GM23338 (cell line): ENCODE measurements at regions not wholly inside any gene's neighbourhood (a gene's known extent, or its start where the extent isn't known, plus 50 kb on each side); places are given as distances from the start of the nearest gene placed in this dataset.

Experiments used
- ATAC-seq: fragments of 200-7000 bp; cut with Tn5 transposase; 3 replicates; pipeline ENCODE4 v1.9.1; 2020
- DNase-seq: peaks from one replicate; pipeline ENCODE4 v3.0.0-alpha.2; 2015; ENCODE audit warnings: low spot score
- H2AFZ ChIP-seq: fragments of 200-600 bp; sonication (generic); 2 replicates; pipeline ENCODE4 v1.8.0; 2016; ENCODE audit warnings: antibody characterized with exemption, mild to moderate bottlenecking, moderate library complexity
- H3F3A ChIP-seq: fragments of 200-600 bp; sonication (generic); replicated peaks from 2 replicates; pipeline ENCODE4 v1.8.0; 2017; ENCODE audit warnings: antibody characterized with exemption, mixed run types, low read depth
- H3K27ac ChIP-seq: fragments of 200-600 bp; sonication (generic); 2 replicates; pipeline ENCODE4 v1.6.1; 2016; ENCODE audit warnings: low read depth
- H3K27me3 ChIP-seq: fragments of 200-600 bp; sonication (generic); 2 replicates; pipeline ENCODE4 v1.8.0; 2016; ENCODE audit warnings: mild to moderate bottlenecking, mixed run types, moderate library complexity; ENCODE audit not compliant: insufficient read depth
- H3K36me3 ChIP-seq: fragments of 200-600 bp; sonication (generic); 2 replicates; pipeline ENCODE4 v1.8.0; 2016; ENCODE audit warnings: mild to moderate bottlenecking; ENCODE audit not compliant: insufficient read depth
- H3K4me1 ChIP-seq: fragments of 200-600 bp; sonication (generic); 2 replicates; pipeline ENCODE4 v1.8.0; 2016; ENCODE audit warnings: mild to moderate bottlenecking, moderate library complexity; ENCODE audit not compliant: insufficient read depth
- H3K4me2 ChIP-seq: fragments of 200-600 bp; sonication (generic); 2 replicates; pipeline ENCODE4 v1.7.1; 2017; ENCODE audit warnings: mixed run types
- H3K4me3 ChIP-seq: fragments of 200-600 bp; sonication (generic); 2 replicates; pipeline ENCODE4 v1.6.1; 2016; ENCODE audit warnings: mixed run types
- H3K79me2 ChIP-seq: fragments of 200-600 bp; sonication (generic); replicated peaks from 2 replicates; pipeline ENCODE4 v1.8.0; 2017; ENCODE audit warnings: mild to moderate bottlenecking; ENCODE audit not compliant: insufficient read depth
- H3K9me2 ChIP-seq: fragments of 200-600 bp; sonication (generic); 2 replicates; pipeline ENCODE4 v1.8.0; 2017; ENCODE audit not compliant: insufficient read depth
- H4K20me1 ChIP-seq: fragments of 200-600 bp; sonication (generic); replicated peaks from 2 replicates; pipeline ENCODE4 v1.8.0; 2017; ENCODE audit warnings: mild to moderate bottlenecking; ENCODE audit not compliant: insufficient read depth
- H3K27ac Mint-ChIP-seq: 2 replicates; pipeline ENCODE4 v1.8.0; 2020; ENCODE audit warnings: inconsistent platforms, mild to moderate bottlenecking, moderate library complexity, mixed read lengths
- H3K27me3 Mint-ChIP-seq: 3 replicates; pipeline ENCODE4 v1.8.0; 2022; ENCODE audit warnings: low read depth, mild to moderate bottlenecking, moderate library complexity, mixed read lengths, inconsistent platforms; ENCODE audit not compliant: insufficient read depth, poor library complexity
- H3K36me3 Mint-ChIP-seq: 3 replicates; pipeline ENCODE4 v1.8.0; 2021; ENCODE audit warnings: low read depth, mild to moderate bottlenecking, inconsistent platforms, moderate library complexity, mixed read lengths
- H3K4me1 Mint-ChIP-seq: 3 replicates; pipeline ENCODE4 v1.8.0; 2020; ENCODE audit warnings: mild to moderate bottlenecking, inconsistent platforms, mixed read lengths
- H3K4me3 Mint-ChIP-seq: 3 replicates; pipeline ENCODE4 v1.8.0; 2021; ENCODE audit warnings: moderate library complexity, mild to moderate bottlenecking, inconsistent platforms, mixed read lengths
- H3K9me3 Mint-ChIP-seq: 3 replicates; pipeline ENCODE4 v1.8.0; 2020; ENCODE audit warnings: moderate library complexity, mild to moderate bottlenecking, inconsistent platforms, mixed read lengths
- EZH2 ChIP-seq: fragments of 200-600 bp; sonication (generic); IDR thresholded peaks from one replicate; pipeline ENCODE4 v1.8.0; 2017; ENCODE audit warnings: antibody characterized with exemption, mild to moderate bottlenecking, low read depth; ENCODE audit not compliant: unreplicated experiment
- JUNB ChIP-seq: IDR thresholded peaks from one replicate; pipeline ENCODE4 v1.6.1; 2016; ENCODE audit warnings: antibody characterized with exemption; ENCODE audit not compliant: unreplicated experiment
- NANOG ChIP-seq: IDR thresholded peaks from 2 replicates; pipeline ENCODE4 v1.6.1; 2016; ENCODE audit warnings: antibody characterized with exemption, borderline replicate concordance
- POLR2AphosphoS5 ChIP-seq: IDR thresholded peaks from 2 replicates; pipeline ENCODE4 v1.6.1; 2016; ENCODE audit warnings: antibody characterized with exemption, low read depth
- REST ChIP-seq: IDR thresholded peaks from one replicate; pipeline ENCODE4 v1.6.1; 2018; ENCODE audit warnings: antibody characterized with exemption; ENCODE audit not compliant: unreplicated experiment
- ZNF114 ChIP-seq: fragments of 250-450 bp; sonication (Bioruptor Pico); IDR thresholded peaks from 2 replicates; pipeline ENCODE4 v1.5.0; 2020; ENCODE audit warnings: mild to moderate bottlenecking, moderate library complexity
- ZNF462 ChIP-seq: fragments of 250-450 bp; sonication (Bioruptor Pico); IDR thresholded peaks from 2 replicates; pipeline ENCODE4 v1.5.0; 2020; ENCODE audit warnings: mild to moderate bottlenecking, moderate library complexity

GRCh38 chrX:121310820-121311219, 263.4 kb downstream of the GLUD2 start (continued):
- TF ChIP-seq ZNF462 (CRISPR knock-in tag) (no peak), REST (no peak), ZNF114 (CRISPR knock-in tag) (no peak), EZH2 (no peak)

GRCh38 chrX:121320441-121320840, 273.0 kb downstream of the GLUD2 start:
- Histone ChIP-seq H3K36me3 (no peaks in the 10 kb centered on the region), H3K4me2 (no peak overlapping the region), H3K9me2 (no peaks in the 10 kb centered on the region), H3K27ac (no peak overlapping the region), H4K20me1 (no peaks in the 10 kb centered on the region), H3K4me1 (no peaks in the 10 kb centered on the region), H3K4me3 (no peak overlapping the region), H3K79me2 (no peaks in the 10 kb centered on the region), H2AFZ (no peak overlapping the region), H3F3A (no peaks in the 10 kb centered on the region), H3K27me3 (no peaks in the 10 kb centered on the region)
- DNase-seq (no peak), ATAC-seq (no peak)
- no peaks in the 10 kb centered on the region for H3K36me3 Mint-ChIP-seq
- no peaks in the 10 kb centered on the region for H3K9me3 Mint-ChIP-seq
- TF ChIP-seq NANOG: no peak
- TF ChIP-seq POLR2AphosphoS5: no peak
- TF ChIP-seq ZNF462 (CRISPR knock-in tag): no peak
- no peak for TF ChIP-seq JUNB
- H3K4me3 Mint-ChIP-seq: no peak overlapping the region
- H3K27ac Mint-ChIP-seq: no peak overlapping the region
- peaks cover 2% of the 10 kb centered on the region for H3K27me3 Mint-ChIP-seq
- no peaks in the 10 kb centered on the region for H3K4me1 Mint-ChIP-seq
